Transverse colon (tissue), 4 donors: ENCODE measurements at regions not wholly inside any gene's neighbourhood (a gene's known extent, or its start where the extent isn't known, plus 50 kb on each side); places are given as distances from the start of the nearest gene placed in this dataset.

Experiments used
- EP300 ChIP-seq: sonication (generic); formaldehyde crosslinking; IDR thresholded peaks from one replicate; pipeline ENCODE4 v1.6.1; 2017; ENCODE audit warnings: antibody characterized with exemption, low read depth
- POLR2A ChIP-seq: fragments of 450-650 bp; IDR thresholded peaks from one replicate; pipeline ENCODE4 v1.6.1; 2016; ENCODE audit warnings: antibody characterized with exemption, mild to moderate bottlenecking, moderate library complexity
- POLR2AphosphoS5 ChIP-seq, 3 donors: sonication (generic); formaldehyde crosslinking; IDR thresholded peaks; one replicate each; pipeline ENCODE4 v1.6.1; 2016; ENCODE audit warnings: antibody characterized with exemption in 3 of 3
- TF ChIP-seq, protein P1 (sequence below), 5 experiments: fragments of 200-600 bp in 3 of 5; fragments of 450-650 bp in 2 of 5; sonication (generic) in 3 of 5; IDR thresholded peaks; 1 replicate in 2 of 5; 2 replicates in 3 of 5; pipeline ENCODE4 v1.5.1; 2016 to 2017; ENCODE audit warnings: antibody characterized with exemption in 5 of 5, inconsistent platforms in 3 of 5, mild to moderate bottlenecking in 2 of 5, moderate library complexity in 1 of 5

- TF ChIP-seq, protein P1, sequence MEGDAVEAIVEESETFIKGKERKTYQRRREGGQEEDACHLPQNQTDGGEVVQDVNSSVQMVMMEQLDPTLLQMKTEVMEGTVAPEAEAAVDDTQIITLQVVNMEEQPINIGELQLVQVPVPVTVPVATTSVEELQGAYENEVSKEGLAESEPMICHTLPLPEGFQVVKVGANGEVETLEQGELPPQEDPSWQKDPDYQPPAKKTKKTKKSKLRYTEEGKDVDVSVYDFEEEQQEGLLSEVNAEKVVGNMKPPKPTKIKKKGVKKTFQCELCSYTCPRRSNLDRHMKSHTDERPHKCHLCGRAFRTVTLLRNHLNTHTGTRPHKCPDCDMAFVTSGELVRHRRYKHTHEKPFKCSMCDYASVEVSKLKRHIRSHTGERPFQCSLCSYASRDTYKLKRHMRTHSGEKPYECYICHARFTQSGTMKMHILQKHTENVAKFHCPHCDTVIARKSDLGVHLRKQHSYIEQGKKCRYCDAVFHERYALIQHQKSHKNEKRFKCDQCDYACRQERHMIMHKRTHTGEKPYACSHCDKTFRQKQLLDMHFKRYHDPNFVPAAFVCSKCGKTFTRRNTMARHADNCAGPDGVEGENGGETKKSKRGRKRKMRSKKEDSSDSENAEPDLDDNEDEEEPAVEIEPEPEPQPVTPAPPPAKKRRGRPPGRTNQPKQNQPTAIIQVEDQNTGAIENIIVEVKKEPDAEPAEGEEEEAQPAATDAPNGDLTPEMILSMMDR (IDR thresholded peaks at IDR 0.05): no peak
- no peak for TF ChIP-seq POLR2AphosphoS5 (IDR thresholded peaks at IDR 0.05)
- TF ChIP-seq POLR2A: no peak
- TF ChIP-seq EP300: no peak
Measured at GRCh38 chr2:176589825-176590440, 320.7 kb downstream of the MTX2 start.
